ENCODE measurements at regions not wholly inside any gene's neighbourhood (a gene's known extent, or its start where the extent isn't known, plus 50 kb on each side); places are given as distances from the start of the nearest gene placed in this dataset.

DNA sequence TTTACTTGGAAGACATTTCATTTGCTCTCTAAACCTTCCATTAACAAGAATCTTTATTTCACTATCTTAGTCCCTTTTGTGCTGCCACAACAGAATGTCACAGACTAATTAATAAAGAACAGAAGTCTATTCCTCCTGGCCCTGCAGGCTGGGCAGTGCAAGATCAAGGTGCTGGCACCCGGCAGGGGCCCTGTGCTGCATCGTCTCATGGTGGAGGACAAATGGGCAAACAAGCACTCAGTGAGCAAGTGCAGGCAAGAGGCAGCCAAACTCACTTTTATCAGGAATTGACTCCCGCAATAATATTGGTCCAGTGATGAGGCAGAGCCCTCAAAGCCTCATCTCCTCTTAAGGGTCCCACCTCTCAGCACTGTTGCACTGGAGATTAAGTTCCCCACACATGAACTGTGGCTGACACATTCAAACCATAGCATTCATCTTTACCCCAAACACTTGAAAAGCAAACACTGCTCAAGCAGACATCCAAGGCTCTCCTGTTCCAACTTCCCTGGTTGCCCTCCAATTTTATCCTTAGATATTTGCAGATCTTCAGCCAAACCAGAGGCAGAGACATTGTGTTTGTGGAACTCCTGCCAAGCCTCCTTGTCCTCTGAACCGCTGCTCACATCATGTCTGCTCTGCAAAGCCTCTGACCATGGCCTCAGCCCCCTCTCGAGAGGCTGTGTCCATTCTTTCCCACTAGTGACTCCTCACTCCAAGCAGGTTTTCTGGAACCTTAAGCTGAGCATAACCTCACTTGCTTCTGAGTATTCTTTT, 404.4 kb upstream of the SOX11 start:
- no peak for DNase-seq

DNA sequence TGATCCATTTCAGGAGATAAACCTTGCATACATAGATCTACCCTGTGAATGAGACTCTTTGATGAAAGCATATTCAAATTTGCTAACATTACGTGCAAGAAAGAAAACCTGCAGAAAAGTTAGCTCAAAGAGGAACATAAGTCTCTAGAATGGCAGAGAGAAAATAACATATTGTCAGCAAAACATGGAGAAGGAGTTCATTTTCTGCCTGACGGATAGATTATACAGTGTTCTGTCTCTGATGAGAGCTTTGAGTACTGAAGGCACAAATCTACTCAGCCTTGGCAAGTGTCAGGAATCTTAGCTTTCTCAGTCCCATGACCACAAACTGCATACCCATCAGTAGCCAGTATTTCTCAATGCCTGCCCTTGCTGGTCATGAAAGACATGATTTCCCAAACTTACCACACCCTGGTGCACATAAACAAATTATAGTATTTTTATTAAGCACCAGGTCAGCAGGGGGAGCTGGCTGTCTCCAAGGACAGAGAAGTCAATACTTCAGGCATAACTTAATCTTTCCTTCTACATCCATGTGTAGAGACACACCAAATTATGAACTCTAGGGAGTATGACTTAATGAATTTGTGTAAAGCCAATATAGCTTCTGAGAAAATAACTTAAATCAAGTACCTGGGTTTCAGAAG, 401.2 kb upstream of the SOX11 start:
- DNase-seq, result peak; percentile 27

DNA sequence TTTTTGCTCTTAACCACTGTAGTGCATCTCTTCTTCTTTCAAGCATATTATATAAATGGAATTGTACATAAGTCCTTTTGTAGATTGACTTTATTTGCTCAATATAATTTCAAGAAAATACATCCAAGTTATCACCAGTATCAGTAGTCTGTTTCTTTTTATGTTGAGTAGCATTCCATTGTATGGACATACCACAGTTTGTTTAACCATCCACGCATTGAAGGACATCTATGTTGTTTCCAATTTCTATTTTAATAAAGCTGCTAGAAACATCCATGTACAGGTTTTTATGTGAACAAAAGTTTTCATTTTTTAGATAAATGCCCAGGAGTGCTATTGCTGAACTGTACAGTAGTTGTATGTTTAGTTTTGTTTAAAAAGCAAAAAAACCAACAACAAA, 387.5 kb upstream of the SOX11 start:
- no peak for DNase-seq

DNA sequence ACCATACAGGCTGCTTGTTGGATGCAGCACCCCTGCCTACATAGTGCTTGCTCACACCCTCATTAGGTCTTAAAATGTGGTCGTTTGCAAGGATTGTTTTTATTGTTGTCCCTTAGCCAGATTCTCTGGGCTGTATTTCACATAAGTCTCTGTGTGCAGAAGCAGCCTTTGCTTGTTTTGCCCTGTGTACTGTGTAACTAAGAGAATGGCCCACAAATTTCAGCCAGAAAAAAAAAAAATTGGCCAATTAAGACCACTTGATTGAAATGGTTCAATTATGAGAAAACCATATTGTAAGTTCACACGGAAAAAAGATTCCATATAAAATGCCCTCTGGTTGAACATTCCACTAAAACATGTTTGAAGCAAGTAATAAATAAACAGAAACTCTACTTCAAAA, 377.1 kb upstream of the SOX11 start:
- no peak for DNase-seq

DNA sequence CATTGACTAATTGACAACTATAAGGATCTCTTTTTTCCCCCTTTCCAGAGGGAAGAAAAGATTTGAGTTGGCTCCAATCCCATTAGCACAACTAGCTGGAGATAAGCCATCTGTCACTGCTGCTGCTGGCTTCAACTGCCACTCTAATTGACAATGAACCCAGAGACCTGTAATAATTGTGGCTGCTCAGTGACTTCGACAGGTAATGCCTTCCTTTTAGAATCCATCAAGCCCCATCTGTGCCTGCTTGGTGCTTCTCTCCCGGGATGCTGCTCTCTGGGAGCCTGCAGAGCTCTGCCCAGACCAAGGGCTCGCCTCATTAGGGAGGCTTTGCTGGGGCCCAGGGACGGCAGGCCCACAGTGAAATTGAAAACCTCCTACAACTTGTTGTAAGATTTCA, 376.7 kb upstream of the SOX11 start:
- DNase-seq, result no peak

DNA sequence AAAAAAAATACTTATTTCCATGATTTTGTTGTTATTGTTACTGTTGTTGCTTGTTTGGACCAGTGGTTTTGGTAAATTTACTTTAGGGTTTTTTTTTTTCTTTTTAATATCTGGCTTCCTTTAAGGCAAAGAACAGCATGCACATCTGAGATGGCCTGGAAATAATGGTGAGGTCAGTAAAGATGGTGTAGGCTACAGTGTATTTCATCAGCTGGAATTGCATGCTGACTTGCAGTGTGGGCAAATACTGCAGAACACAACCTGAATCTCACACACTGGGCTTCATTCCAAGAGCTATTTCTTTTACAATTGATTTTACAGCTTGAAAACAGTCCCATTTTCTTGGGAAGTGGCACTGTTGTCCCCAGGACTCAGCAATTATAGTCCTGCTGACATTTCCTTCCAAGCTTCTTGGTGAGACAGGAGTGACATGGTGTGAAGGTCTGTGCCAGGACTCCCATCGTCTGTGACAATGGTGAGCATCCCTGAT, 376.1 kb upstream of the SOX11 start:
- no peak for DNase-seq

DNA sequence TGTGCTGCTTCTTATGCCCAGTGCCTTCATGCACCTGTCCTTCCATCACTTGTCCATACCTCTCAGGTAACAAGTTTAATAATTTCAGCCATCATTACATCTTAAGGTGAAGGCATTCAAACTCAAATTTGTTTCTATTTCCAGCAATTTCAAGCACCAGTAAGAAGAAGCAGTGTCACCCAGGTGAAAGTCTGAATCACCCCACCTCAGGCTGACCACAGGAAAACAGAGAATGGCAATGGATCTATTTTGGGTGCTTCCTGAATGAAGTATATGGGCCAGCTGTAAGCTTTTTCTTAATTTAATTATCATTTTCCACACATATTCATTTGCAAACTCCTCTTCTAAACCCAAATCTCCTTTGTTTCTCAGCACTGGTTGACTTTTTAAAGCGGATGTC, 372.7 kb upstream of the SOX11 start:
- no peak for DNase-seq

DNA sequence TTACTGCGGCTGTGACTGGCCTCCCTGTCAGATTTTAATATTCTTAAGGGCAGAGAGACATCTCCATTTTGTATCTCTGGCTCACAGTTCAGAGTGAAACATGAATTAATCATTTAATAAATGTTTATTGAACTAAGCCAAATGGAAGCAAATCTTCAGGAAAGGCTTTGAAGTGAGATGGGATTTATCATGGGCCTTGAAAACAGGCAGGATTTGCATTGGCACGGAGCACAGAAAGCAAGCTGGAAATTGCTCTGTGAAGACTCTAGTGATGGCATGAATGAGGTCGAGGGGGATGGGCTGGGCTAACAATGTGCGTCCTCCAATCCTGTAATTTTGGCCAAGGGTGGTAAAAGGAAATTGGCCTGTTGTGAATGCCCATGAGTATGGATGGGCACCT, 369.8 kb upstream of the SOX11 start:
- no peak for DNase-seq

DNA sequence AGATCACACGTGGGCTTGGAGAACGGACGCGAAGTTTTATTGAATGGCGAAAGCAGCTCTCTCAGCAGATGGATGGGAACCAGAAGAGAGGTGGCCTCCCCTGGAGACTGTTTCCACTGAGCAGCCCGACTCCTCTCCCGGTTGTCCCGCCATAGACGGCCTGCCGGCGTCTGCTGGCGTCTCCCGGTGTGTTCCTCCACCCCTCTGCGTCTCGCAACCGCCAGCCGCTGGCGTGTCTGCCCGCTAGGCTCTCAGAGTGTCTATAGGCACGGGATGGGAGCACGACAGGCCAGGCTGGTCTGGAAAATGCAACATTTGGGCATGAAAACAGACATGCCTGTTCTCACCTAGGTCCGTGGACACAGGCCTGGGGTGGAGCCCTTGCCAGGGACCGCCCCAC, 366.7 kb upstream of the SOX11 start:
- DNase-seq, result no peak

DNA sequence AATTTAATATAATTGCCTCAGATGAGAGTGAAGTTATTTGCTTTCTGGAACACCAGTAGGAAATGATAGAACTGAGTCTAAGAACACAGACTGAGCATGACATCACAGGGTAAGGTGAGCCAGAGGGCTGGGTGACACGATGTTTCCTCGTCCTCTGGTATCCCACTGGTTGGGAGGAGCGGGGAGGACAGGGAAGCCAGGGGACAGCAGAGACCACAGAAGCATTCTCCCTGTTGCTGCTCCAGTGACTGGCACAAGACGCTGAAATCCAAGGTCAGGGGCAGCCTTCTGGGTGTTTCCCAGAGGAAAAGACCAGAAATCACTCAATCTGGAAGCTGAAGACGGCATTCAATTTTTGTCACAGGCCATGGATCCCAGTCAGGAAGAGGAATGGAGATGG, 363.4 kb upstream of the SOX11 start:
- no peak for DNase-seq

DNA sequence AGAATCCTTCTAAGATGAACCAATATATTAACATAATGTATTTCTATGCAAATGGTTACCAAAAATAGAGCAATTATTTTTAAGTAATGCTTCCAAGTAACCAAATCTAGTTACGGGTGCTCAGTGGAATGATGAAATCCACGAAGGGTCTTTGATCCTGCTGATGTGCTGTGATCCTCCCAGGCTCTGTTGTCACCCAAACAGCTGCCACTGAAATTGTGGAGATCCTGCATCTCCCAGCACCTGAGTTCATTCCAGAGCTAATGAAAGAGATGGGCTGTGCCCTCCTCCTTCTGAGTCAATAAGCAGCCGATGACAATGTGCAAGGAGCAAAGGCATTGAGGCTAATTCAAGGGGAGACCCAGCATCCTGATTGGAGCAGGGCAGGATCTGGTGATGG, 362.4 kb upstream of the SOX11 start:
- no peak for DNase-seq

DNA sequence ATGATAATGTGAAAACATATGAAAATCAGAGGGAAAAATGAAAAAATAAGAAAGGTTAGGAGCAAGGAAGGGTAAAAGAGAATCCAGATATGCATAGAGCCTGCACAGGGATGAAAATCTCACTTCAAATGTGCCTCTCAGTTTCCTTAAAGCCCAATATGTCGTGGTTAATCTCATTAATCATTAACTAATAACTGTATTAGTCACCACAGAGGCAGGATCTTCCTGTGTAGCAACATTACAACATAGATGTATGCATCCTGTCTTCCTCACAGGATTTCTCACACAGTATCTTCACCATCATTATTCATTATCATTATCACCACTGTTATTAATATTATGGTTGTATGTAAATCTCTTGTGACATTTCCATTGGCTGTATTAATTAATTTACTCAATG, 361.2 kb upstream of the SOX11 start:
- no peak for DNase-seq

DNA sequence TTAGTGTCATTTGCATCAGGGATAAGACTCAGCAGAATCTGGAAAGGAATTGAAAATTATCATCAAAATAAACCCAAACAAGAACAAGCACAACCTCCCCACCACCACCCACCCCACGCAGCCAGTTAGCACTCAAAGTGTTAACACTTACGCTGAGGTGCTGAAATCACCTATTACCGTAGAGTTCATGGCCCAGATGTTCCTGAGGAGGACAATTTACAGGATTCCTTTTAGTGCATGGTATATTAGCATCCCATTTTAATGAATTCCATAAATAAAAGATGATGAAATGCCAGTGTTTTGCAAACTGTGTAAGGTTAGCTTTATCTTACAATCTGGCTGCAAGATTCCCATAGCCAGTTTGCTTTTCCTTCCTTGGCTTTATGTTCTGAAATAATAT, 359.3 kb upstream of the SOX11 start:
- no peak for DNase-seq

DNA sequence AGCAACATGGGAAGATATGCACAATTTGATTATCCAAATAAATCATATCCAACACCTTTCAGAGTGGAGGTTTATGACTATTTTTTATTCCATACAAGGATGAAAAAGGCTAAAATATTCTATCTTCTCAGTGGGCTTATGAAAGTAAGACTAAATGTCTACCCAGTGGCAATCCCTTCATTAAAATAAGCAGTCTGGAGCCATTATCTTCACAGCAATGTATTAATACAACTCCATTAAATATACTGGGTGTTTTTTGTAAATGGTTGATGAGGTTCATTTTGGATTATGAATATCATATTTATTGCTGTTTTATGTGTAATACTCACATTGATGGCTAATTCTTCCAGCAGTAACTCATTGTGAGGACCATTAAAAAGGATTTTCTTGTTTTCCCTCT, 352.7 kb upstream of the SOX11 start:
- no peak for DNase-seq

DNA sequence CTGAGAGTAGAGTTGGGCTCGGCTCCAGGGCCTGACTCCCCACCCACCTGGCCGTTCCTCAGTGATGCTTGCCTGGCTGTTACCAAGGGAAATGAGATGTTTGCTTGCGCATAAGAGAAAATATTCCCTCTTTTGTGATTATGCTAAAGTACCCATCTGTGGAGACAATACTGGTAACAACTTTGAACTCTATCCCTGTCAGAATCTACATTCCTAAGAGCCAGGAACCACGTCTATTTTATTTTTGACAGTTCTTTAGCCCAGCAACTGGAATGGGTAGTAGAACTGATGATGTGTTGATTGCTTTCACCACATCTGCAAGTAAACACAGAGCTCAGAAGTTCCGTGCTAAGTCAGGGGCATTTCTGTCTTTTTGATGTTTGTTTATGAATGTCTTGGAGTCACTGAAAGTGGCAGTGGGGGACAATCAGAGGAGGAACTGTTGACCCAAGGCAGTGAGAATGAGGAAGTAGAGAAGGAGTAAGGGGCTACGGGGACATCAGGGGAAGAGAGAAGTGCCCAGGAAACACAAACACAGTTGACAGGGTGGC, 348.3 kb upstream of the SOX11 start:
- no peak for DNase-seq

DNA sequence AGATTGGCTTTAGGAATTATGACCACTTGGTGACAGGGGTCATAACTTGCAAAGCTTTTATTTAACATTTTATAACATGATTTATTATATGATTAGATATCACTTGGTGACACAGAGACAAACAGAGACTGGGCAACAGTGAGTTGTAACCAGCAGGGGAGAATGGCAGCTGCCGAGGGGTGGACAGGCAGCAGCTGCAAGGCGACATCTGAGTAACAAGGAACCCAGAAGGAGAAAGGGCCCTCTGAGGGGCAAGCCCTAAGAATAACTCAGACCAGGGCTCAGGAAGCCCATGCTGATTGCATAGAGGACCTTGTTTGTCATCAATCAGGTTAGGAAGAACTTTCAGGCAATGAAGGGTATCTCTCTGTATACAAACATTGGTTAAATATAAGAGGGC, 339.9 kb upstream of the SOX11 start:
- peak; percentile 26 for DNase-seq

DNA sequence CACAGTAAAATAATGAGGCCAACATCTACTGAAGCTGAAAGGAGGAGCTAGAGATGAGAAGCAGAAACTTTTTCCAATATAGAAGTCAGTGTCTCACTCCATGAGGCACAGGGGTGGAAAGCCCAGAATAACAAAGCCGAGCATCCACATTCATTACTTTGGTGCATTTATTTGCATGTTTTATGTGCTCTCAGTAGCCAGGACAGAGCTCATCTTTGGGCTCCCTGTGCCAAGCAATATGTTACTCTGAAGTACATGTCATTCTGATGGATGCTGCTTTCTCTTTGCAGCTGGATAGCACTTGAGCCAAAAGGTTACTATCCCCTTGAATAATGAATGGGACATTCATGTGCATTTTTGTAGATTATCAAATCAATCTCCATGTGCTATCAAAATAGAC, 338.6 kb upstream of the SOX11 start:
- DNase-seq, result no peak

DNA sequence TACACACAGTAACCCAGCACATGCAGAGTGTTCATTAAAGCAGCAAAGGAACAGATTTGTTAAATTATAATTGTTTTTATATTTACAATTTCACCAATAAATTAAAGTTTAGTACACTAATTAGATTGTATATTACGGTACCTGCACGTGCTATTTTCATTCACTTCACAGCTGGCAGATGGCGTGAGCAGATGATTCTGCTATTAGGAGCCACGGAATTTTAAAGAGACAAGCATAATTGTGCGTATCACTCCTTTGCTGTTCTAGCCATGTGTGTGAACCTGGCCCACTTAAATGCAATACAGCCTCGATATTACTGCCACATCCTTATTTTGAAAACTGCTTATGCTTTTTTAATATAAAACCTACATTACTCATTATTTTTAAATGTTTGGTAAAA, 332.8 kb upstream of the SOX11 start:
- no peak for DNase-seq

DNA sequence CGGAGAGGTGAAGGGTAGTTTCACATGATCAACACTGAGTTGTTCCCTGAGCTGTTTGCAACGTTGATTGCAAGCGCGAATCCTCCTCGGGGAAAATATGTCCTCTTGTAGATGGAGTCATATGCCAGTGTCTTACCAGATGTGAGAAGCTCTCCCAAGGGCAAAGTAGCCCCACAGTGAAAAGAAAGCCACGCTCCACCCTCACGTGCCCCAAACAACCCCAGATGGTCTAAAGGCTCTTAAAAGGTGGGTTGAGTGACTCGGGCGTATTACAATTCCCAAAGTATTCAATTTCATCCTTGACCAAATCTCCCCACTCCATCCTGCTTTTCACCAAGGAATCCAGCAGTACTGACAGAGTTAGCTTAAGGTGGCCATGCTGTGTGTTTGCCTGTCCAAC, 332.1 kb upstream of the SOX11 start:
- no peak for DNase-seq

DNA sequence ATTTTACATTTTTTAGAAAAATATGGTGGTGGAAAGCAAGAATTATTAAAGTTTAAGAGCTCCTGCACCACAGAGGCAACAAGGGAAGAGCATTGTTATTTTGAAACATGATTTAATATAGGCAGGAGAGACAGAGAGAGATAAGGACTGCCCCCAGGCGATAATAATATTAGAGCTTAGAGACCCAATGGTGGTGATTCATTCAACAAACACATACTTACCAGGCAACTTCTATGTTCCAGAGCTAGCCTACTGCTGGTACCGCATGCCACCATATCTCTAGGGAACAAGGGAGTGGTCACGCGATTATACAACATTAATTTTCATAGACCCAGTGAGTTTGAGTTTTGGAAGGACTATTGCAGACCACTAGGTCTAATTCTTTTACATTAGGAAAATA, 327.8 kb upstream of the SOX11 start:
- no peak for DNase-seq

DNA sequence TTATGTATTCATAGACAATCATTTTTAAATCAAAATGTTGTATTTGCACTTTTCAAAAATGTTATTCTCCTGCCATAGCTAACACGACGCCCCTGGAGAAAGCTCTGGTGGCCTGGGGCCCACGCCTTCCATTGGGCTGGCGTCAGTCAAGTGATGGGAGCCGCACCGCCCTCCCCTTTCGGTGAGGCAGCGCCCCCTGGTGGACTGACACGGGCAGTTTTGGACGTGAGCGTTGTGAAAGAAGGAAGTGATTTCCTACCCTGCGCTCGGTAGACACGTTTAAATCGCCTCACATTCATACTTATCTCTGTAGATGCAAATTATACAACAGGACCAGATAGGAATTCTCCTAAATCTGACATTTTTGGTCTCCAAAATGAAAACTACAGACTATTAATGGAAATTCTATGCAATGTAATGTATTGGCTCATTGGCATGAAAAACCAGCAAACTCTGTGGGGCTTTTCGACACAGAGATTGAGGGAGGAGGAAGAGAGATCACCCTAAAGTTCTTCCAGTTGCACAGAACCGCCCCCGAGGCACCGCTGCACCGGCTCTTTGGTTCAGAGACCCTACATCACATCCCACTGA, 326.2 kb upstream of the SOX11 start:
- peak; percentile 85 for DNase-seq

DNA sequence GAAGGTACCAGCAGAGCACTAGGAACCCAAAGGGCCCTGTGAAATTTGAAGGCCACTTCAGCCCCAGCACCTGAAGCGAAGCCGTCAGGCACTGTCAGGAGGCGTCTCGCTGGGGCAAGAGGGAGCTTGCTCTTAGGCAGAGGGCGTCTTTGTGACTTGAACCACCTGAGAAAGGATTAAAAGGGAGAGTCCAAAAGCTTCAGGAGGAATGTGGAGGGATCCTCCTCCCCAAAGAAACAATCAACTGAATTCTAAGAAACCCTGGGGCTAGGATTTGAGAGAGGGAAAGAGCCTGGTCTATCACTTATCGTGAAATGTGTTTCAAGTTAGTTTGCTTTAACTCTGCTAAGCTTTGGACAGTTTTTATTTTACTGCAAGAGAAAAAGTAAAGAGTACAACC, 324.9 kb upstream of the SOX11 start:
- DNase-seq, result no peak

DNA sequence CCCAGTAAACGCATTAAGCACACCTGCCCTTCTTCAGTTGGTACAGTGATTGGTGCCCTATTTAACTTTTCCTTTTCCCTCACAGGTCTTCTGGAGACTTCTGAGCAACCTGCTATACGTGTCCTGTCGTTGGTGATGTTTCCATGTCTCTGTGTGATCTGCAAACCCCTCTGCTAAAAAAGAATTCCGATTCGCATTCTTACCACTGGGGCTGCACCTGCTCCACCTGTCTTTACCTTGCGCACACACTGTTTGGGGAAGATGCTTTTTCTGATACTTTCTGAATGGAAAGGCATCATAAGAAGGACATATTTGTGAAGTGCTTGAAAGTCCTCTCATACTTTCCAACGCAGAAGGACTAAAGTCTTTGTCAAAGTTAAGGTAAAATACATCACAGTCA, 323.9 kb upstream of the SOX11 start:
- no peak for DNase-seq

DNA sequence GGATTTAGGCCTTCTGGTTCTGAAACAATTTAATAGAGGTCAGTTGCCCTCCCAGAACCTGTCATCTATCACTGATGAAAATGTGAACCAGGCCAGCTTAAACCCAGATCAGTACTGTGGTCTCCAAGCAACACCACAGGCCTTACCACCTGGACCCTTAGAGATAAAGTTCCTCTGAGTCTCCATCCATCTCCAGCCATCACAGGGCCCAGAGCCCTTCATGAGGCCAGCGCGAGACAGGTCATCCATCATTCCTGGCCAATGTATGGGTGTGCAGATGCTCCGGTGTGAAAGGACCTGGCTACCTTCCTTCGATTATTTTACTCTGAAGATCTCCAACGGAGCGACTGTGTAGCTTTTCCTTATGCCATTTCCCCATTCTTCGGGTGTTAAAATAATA, 322.7 kb upstream of the SOX11 start:
- DNase-seq, result no peak

All from right hindlimb (tissue), 1 donor.